GM19240 (cell line): ENCODE measurements at regions not wholly inside any gene's neighbourhood (a gene's known extent, or its start where the extent isn't known, plus 50 kb on each side); places are given as distances from the start of the nearest gene placed in this dataset.

Experiments
- DNase-seq: peaks from one replicate; pipeline ENCODE4 v3.0.0; 2011; ENCODE audit warnings: low spot score; ENCODE audit not compliant: insufficient read length

- no peak for DNase-seq
Observed at GRCh38 chr18:5596585-5596984, 52.8 kb upstream of the EPB41L3 start.
